H1 (cell line): ENCODE measurements at regions not wholly inside any gene's neighbourhood (a gene's known extent, or its start where the extent isn't known, plus 50 kb on each side); places are given as distances from the start of the nearest gene placed in this dataset.

Experiments used
- CTCF ChIA-PET: fragments of 300-600 bp; sonication (Branson Sonifier 250); formaldehyde crosslinking; loops from one replicate; lab custom pipeline; 2021; ENCODE audit not compliant: partially characterized antibody; lab: Charles Lee
- POLR2A ChIA-PET: fragments of 300-600 bp; sonication (Branson Sonifier 250); formaldehyde crosslinking; loops from one replicate; lab custom pipeline; 2021; ENCODE audit warnings: inconsistent platforms; ENCODE audit not compliant: partially characterized antibody; lab: Charles Lee
- DNase-seq, 2 experiments: peaks; one replicate each; pipeline versions ENCODE4 v3.0.0 to v3.0.0-alpha.2; 2010 to 2022; ENCODE audit warnings: low spot score in 2 of 2, low read depth in 1 of 2, mixed read lengths in 1 of 2
- FAIRE-seq: peaks from 2 replicates; lab custom pipeline; 2011; peaks lifted over from hg19 to GRCh38; lab: Jason Lieb, UNC
- H2AFZ ChIP-seq: 2 replicates; pipeline ENCODE4 v1.8.1; 2012; ENCODE audit warnings: low read length, inconsistent platforms
- H2AK5ac ChIP-seq: 2 replicates; pipeline ENCODE4 v1.6.1; 2013; ENCODE audit warnings: low read depth, low read length
- H2BK120ac ChIP-seq: replicated peaks from 2 replicates; pipeline ENCODE3; 2013; ENCODE audit warnings: low read depth, low read length, inconsistent platforms
- H2BK12ac ChIP-seq: 2 replicates; pipeline ENCODE4 v1.6.1; 2013; ENCODE audit warnings: low read depth, low read length
- H2BK15ac ChIP-seq: 2 replicates; pipeline ENCODE4 v1.6.1; 2013; ENCODE audit warnings: low read length
- H2BK20ac ChIP-seq: 2 replicates; pipeline ENCODE4 v1.6.1; 2013; ENCODE audit warnings: low read length
- H2BK5ac ChIP-seq: 2 replicates; pipeline ENCODE4 v1.6.1; 2013; ENCODE audit warnings: low read depth, low read length
- H3K14ac ChIP-seq: 2 replicates; pipeline ENCODE4 v1.6.1; 2013; ENCODE audit warnings: inconsistent platforms; ENCODE audit not compliant: insufficient read length
- H3K18ac ChIP-seq: 2 replicates; pipeline ENCODE4 v1.6.1; 2013; ENCODE audit warnings: low read length; ENCODE audit errors: extremely low read depth
- H3K23ac ChIP-seq: 2 replicates; pipeline ENCODE4 v1.6.1; 2013; ENCODE audit warnings: inconsistent platforms; ENCODE audit not compliant: insufficient read length
- H3K23me2 ChIP-seq: 2 replicates; pipeline ENCODE4 v1.6.1; 2013; ENCODE audit warnings: low read depth, low read length
- H3K27ac ChIP-seq: 2 replicates; pipeline ENCODE4 v1.6.1; 2011; ENCODE audit warnings: low read depth, low read length, inconsistent platforms
- H3K27me3 ChIP-seq, 4 experiments: replicated peaks in 1 of 4; 1 replicate in 1 of 4; 2 replicates in 3 of 4; pipeline versions ENCODE4 v1.6.1 to v1.8.1; 2011 to 2013; ENCODE audit warnings: low read length in 3 of 4, mild to moderate bottlenecking in 3 of 4, inconsistent platforms in 2 of 4, mixed read lengths in 2 of 4, moderate library complexity in 1 of 4; ENCODE audit not compliant: control insufficient read depth in 3 of 4, insufficient read depth in 3 of 4; ENCODE audit errors: extremely low read depth in 1 of 4
- H3K36me3 ChIP-seq, 4 experiments: 2 replicates each; pipeline versions ENCODE4 v1.6.1 to v1.8.1; 2011 to 2013; ENCODE audit warnings: mild to moderate bottlenecking in 4 of 4, low read length in 3 of 4, moderate library complexity in 2 of 4, control low read depth in 1 of 4, inconsistent platforms in 1 of 4; ENCODE audit not compliant: insufficient read depth in 4 of 4, control insufficient read depth in 2 of 4
- H3K4ac ChIP-seq: replicated peaks from 2 replicates; pipeline ENCODE3; 2013; ENCODE audit warnings: low read length, low read depth, mixed read lengths, inconsistent platforms; ENCODE audit not compliant: insufficient read length
- H3K4me1 ChIP-seq, 4 experiments: replicated peaks in 1 of 4; 1 replicate in 1 of 4; 2 replicates in 3 of 4; pipeline versions ENCODE4 v1.6.1 to v1.8.1; 2011 to 2013; ENCODE audit warnings: low read length in 3 of 4, inconsistent platforms in 2 of 4, mixed read lengths in 1 of 4; ENCODE audit not compliant: insufficient read depth in 4 of 4, control insufficient read depth in 3 of 4
- H3K4me2 ChIP-seq, 2 experiments: 2 replicates each; pipeline versions ENCODE4 v1.6.1 to v1.8.1; 2011 to 2013; ENCODE audit warnings: low read depth in 2 of 2, low read length in 2 of 2, control low read depth in 1 of 2, inconsistent platforms in 1 of 2, mild to moderate bottlenecking in 1 of 2; ENCODE audit not compliant: insufficient read depth in 1 of 2
- H3K4me3 ChIP-seq, 4 experiments: fragments of 200-600, 300-600 bp in 1 of 4; sonication (generic), shearing (Covaris generic), sonication (Bioruptor Twin) in 1 of 4; 2 replicates each; pipeline versions ENCODE4 v1.5.1 to v1.8.1; 2011 to 2016; ENCODE audit warnings: low read length in 4 of 4, low read depth in 3 of 4, control low read depth in 2 of 4, inconsistent platforms in 2 of 4, mild to moderate bottlenecking in 2 of 4, mixed read lengths in 1 of 4, moderate library complexity in 1 of 4; ENCODE audit not compliant: insufficient read depth in 2 of 4; ENCODE audit errors: extremely low read depth in 1 of 4
- H3K56ac ChIP-seq: replicated peaks from 2 replicates; pipeline ENCODE3; 2013; ENCODE audit warnings: low read depth, mild to moderate bottlenecking, mixed read lengths, low read length, inconsistent platforms; ENCODE audit not compliant: insufficient read length
- H3K79me1 ChIP-seq: 2 replicates; pipeline ENCODE4 v1.6.1; 2013; ENCODE audit warnings: low read depth, low read length, control low read depth
- H3K79me2 ChIP-seq, 2 experiments: 2 replicates each; pipeline versions ENCODE4 v1.6.1 to v1.8.1; 2012 to 2013; ENCODE audit warnings: low read length in 2 of 2, mild to moderate bottlenecking in 2 of 2, inconsistent platforms in 1 of 2; ENCODE audit not compliant: insufficient read depth in 2 of 2, control insufficient read depth in 1 of 2
- H3K9ac ChIP-seq, 4 experiments: replicated peaks in 1 of 4; 1 replicate in 1 of 4; 2 replicates in 3 of 4; pipeline versions ENCODE4 v1.6.1 to v1.8.1; 2011 to 2013; ENCODE audit warnings: low read depth in 3 of 4, low read length in 3 of 4, control low read depth in 2 of 4, mild to moderate bottlenecking in 2 of 4, moderate library complexity in 2 of 4, inconsistent platforms in 1 of 4; ENCODE audit errors: extremely low read depth in 1 of 4
- H3K9me3 ChIP-seq, 2 experiments: 2 replicates each; pipeline versions ENCODE4 v1.6.1 to v1.8.1; 2012 to 2013; ENCODE audit warnings: mild to moderate bottlenecking in 2 of 2, moderate library complexity in 2 of 2, control low read depth in 1 of 2, inconsistent platforms in 1 of 2, low read depth in 1 of 2, low read length in 1 of 2, mixed read lengths in 1 of 2; ENCODE audit not compliant: insufficient read depth in 2 of 2
- H4K20me1 ChIP-seq, 2 experiments: replicated peaks in 1 of 2; 2 replicates each; pipeline versions ENCODE3 to v1.8.1; 2011 to 2013; ENCODE audit warnings: inconsistent platforms in 2 of 2, low read length in 2 of 2, mild to moderate bottlenecking in 1 of 2; ENCODE audit not compliant: insufficient read depth in 2 of 2, control insufficient read depth in 1 of 2
- H4K5ac ChIP-seq: 2 replicates; pipeline ENCODE4 v1.6.1; 2013; ENCODE audit warnings: low read length, low read depth, mixed read lengths, inconsistent platforms; ENCODE audit not compliant: insufficient read length
- H4K8ac ChIP-seq: 2 replicates; pipeline ENCODE4 v1.8.0; 2013; ENCODE audit warnings: mild to moderate bottlenecking, moderate library complexity, low read length, inconsistent platforms; ENCODE audit not compliant: insufficient read depth; ENCODE audit errors: extremely low read depth
- H4K91ac ChIP-seq: replicated peaks from 2 replicates; pipeline ENCODE3; 2013; ENCODE audit warnings: low read length, mixed read lengths, inconsistent platforms; ENCODE audit not compliant: insufficient read length
- TBP ChIP-seq: IDR thresholded peaks from 2 replicates; pipeline ENCODE4 v1.6.1; 2011; ENCODE audit warnings: low read depth, low read length, improper control_type of control experiment
- WGBS, 2 experiments: shearing (Covaris generic) in 1 of 2; methylation state at CpG; one replicate each; pipeline versions ENCODE4 v1.1.6 to v1.1.7; 2013 to 2015; ENCODE audit warnings: low lambda C conversion rate in 2 of 2, mixed read lengths in 2 of 2, inconsistent platforms in 1 of 2, low coverage in 1 of 2, missing lambda C conversion rate in 1 of 2; ENCODE audit not compliant: insufficient replicate concordance in 2 of 2, insufficient coverage in 1 of 2, insufficient read length in 1 of 2; ENCODE audit errors: extremely low coverage in 1 of 2, missing lambda C conversion rate in 1 of 2; 5-methylcytosine and 5-hydroxymethylcytosine counted together

- CTCF ChIA-PET: interaction anchor here (1.4 to 4.3 kb wide), 2 partner anchors 10 to 12 kb away, joined by 4 to 19 read pairs; no protein-coding TSS in a partner anchor
- H3K4me2 ChIP-seq: no peak overlapping the region
- FAIRE-seq: no peak
Measured at GRCh38 chr13:59305896-59306295, 857.8 kb downstream of the DIAPH3 start.

More at GRCh38 chr13:59305896-59306295, 857.8 kb downstream of the DIAPH3 start:
- Histone ChIP-seq H3K23me2 (no peaks in the 10 kb centered on the region), H3K4me3 (no peak overlapping the region), H3K27me3 (no peaks in the 10 kb centered on the region), H2BK20ac (no peak overlapping the region), H2BK12ac (no peak overlapping the region), H3K56ac (no peak overlapping the region), H3K4me1 (no peaks in the 10 kb centered on the region), H3K14ac (no peak overlapping the region), H3K18ac (no peak overlapping the region), H3K79me1 (no peaks in the 10 kb centered on the region), H3K27ac (no peak overlapping the region), H4K20me1 (no peaks in the 10 kb centered on the region), H3K4ac (no peak overlapping the region), H2BK120ac (no peak overlapping the region), H3K9me3 (0 out of 4 replicates have a peak, but pooled peaks cover 2 to 3% of the 10 kb centered on the region in 2 experiments), H3K79me2 (no peaks in the 10 kb centered on the region), H2BK15ac (no peak overlapping the region), H2BK5ac (no peak overlapping the region), H2AFZ (no peak overlapping the region), H4K91ac (no peak overlapping the region), H3K36me3 (no peaks in the 10 kb centered on the region), H4K8ac (no peak overlapping the region), H2AK5ac (no peak overlapping the region), H3K23ac (no peak overlapping the region), H4K5ac (no peak overlapping the region), H3K9ac (no peak overlapping the region)
- POLR2A ChIA-PET: no interaction called here
- 96% methylated on average over 4 of the region's 4 CpGs; no CpG with 5 or more reads in 1 of the 2 experiments for WGBS, 2 experiments
- TF ChIP-seq TBP: no peak
- DNase-seq: no peak
